ENCODE measurements at regions not wholly inside any gene's neighbourhood (a gene's known extent, or its start where the extent isn't known, plus 50 kb on each side); places are given as distances from the start of the nearest gene placed in this dataset.

GRCh38 chr11:96969251-96969650 lies 579.4 kb downstream of the JRKL start:
- Mint-ChIP-seq H3K27me3 (ENCODE audit: unreplicated experiment) (peaks cover 3% of the 10 kb centered on the region), H3K9me3 (ENCODE audit: unreplicated experiment) (no peaks in the 10 kb centered on the region), H3K4me1 (ENCODE audit: unreplicated experiment) (no peaks in the 10 kb centered on the region), H3K27ac (ENCODE audit: unreplicated experiment) (no peak overlapping the region), H3K36me3 (ENCODE audit: low read depth, unreplicated experiment) (no peaks in the 10 kb centered on the region), H3K4me3 (ENCODE audit: unreplicated experiment) (no peak overlapping the region)
- TF ChIP-seq CTCF (IDR thresholded peaks at IDR 0.05; ENCODE audit: unreplicated experiment) = no peak
- no peak for DNase-seq (ENCODE audit: low spot score)

GRCh38 chr11:96978751-96979150 lies 588.9 kb downstream of the JRKL start:
- Mint-ChIP-seq H3K36me3 (ENCODE audit: low read depth, unreplicated experiment) (no peaks in the 10 kb centered on the region), H3K27me3 (ENCODE audit: unreplicated experiment) (no peaks in the 10 kb centered on the region), H3K27ac (ENCODE audit: unreplicated experiment) (no peak overlapping the region), H3K4me1 (ENCODE audit: unreplicated experiment) (no peaks in the 10 kb centered on the region), H3K9me3 (ENCODE audit: unreplicated experiment) (no peaks in the 10 kb centered on the region), H3K4me3 (ENCODE audit: unreplicated experiment) (no peak overlapping the region)
- no peak for DNase-seq (ENCODE audit: low spot score)
- TF ChIP-seq CTCF (IDR thresholded peaks at IDR 0.05; ENCODE audit: unreplicated experiment) = no peak

DNA sequence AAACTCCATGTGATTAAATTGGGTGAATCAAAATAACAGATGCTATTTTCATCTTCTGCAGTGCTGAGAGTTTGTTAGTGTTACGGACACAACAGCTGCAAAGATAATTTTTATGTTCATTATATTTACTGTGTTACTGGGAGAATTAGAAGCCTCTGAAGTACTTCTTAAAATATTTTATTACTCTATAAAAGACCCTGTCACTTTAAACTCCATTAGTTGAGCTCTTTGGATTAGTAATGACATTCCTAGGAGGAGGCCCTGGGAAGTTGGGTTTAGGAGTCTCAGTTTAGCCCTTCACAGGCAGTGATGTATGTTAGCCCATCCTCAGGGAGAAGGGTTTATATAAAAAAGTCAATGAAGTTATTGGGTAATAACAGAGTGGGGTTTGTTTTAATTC lies 596.7 kb downstream of the JRKL start:
- H3K36me3 Mint-ChIP-seq (ENCODE audit: low read depth, unreplicated experiment) = no peaks in the 10 kb centered on the region
- H3K4me3 Mint-ChIP-seq (ENCODE audit: unreplicated experiment) = no peak overlapping the region
- no peaks in the 10 kb centered on the region for H3K9me3 Mint-ChIP-seq (ENCODE audit: unreplicated experiment)
- no peak for DNase-seq (ENCODE audit: low spot score)
- H3K4me1 Mint-ChIP-seq (ENCODE audit: unreplicated experiment) = no peaks in the 10 kb centered on the region
- no peaks in the 10 kb centered on the region for H3K27me3 Mint-ChIP-seq (ENCODE audit: unreplicated experiment)
- TF ChIP-seq CTCF (IDR thresholded peaks at IDR 0.05; ENCODE audit: unreplicated experiment) = no peak
- no peak overlapping the region for H3K27ac Mint-ChIP-seq (ENCODE audit: unreplicated experiment)

DNA sequence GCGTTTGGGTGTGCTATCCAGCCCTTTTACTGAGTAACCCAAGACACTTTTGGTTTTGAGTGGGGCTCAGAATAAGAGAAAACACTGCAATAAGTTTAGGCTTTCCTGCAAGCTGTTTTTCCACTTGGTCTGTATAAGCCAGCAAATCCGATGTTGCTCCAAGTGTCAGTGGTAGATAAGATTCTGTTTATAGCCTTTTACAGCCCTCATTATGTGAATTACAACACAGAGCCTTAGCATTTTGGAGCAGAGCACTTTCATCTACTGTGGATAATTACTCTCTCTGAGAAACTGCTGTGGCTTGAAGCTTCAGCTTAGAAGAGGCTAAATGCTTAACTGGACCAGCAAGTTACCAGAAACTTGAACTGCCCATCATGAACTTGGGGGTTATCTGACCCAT lies 601.1 kb downstream of the JRKL start:
- Mint-ChIP-seq H3K36me3 (ENCODE audit: low read depth, unreplicated experiment) (no peaks in the 10 kb centered on the region), H3K4me3 (ENCODE audit: unreplicated experiment) (no peak overlapping the region), H3K27ac (ENCODE audit: unreplicated experiment) (no peak overlapping the region), H3K9me3 (ENCODE audit: unreplicated experiment) (no peaks in the 10 kb centered on the region), H3K27me3 (ENCODE audit: unreplicated experiment) (peaks cover 3% of the 10 kb centered on the region), H3K4me1 (ENCODE audit: unreplicated experiment) (no peaks in the 10 kb centered on the region)
- TF ChIP-seq CTCF (IDR thresholded peaks at IDR 0.05; ENCODE audit: unreplicated experiment) = no peak
- no peak for DNase-seq (ENCODE audit: low spot score)

DNA sequence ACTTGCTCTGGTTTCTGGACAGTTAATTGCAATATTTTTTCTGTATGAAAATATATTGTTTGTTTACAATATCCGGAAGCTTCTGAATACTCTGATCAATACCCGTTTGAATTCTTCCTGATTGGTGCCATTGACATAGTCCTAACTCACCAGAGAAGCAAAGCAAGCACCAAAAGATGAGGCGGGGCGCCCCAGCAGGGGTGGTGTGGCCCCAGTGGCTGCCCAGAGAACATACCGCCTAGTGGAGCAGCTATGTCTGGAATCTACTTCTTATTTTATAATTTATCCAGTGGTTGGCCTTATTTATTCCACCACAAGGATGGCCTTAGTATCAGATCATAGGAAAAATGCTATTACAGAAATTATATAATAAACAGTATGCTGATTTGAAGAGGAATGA lies 610.7 kb downstream of the JRKL start:
- no peak overlapping the region for H3K4me3 Mint-ChIP-seq (ENCODE audit: unreplicated experiment)
- H3K27me3 Mint-ChIP-seq (ENCODE audit: unreplicated experiment) = no peaks in the 10 kb centered on the region
- no peak for DNase-seq (ENCODE audit: low spot score)
- no peaks in the 10 kb centered on the region for H3K9me3 Mint-ChIP-seq (ENCODE audit: unreplicated experiment)
- H3K36me3 Mint-ChIP-seq (ENCODE audit: low read depth, unreplicated experiment) = no peaks in the 10 kb centered on the region
- no peak for TF ChIP-seq CTCF (IDR thresholded peaks at IDR 0.05; ENCODE audit: unreplicated experiment)
- no peak overlapping the region for H3K27ac Mint-ChIP-seq (ENCODE audit: unreplicated experiment)
- H3K4me1 Mint-ChIP-seq (ENCODE audit: unreplicated experiment) = no peaks in the 10 kb centered on the region
